Mucosa of descending colon (tissue), 3 donors: ENCODE measurements at regions not wholly inside any gene's neighbourhood (a gene's known extent, or its start where the extent isn't known, plus 50 kb on each side); places are given as distances from the start of the nearest gene placed in this dataset.

ENCODE experiments used
- ATAC-seq: fragments of 200-7000 bp; cut with Tn5 transposase; one replicate; pipeline ENCODE4 v1.9.1; 2020; ENCODE audit warnings: mild to moderate bottlenecking, moderate library complexity
- DNase-seq, 3 donors: peaks; one replicate each; pipeline ENCODE4 v3.0.0-alpha.2; 2020
- H3K36me3 ChIP-seq: fragments of 200-600 bp; one replicate; pipeline ENCODE4 v1.8.0; 2021; ENCODE audit warnings: low read depth, mild to moderate bottlenecking
- H3K4me1 ChIP-seq: fragments of 200-600 bp; one replicate; pipeline ENCODE4 v1.8.0; 2021; ENCODE audit warnings: low read depth, mild to moderate bottlenecking
- H3K4me3 ChIP-seq: fragments of 200-600 bp; one replicate; pipeline ENCODE4 v1.8.0; 2021; ENCODE audit warnings: mild to moderate bottlenecking
- H3K9me3 ChIP-seq: fragments of 200-600 bp; one replicate; pipeline ENCODE4 v1.8.0; 2021; ENCODE audit warnings: mild to moderate bottlenecking
- CTCF ChIP-seq: fragments of 200-600 bp; IDR thresholded peaks from one replicate; pipeline ENCODE4 v1.8.0; 2022; ENCODE audit warnings: antibody characterized with exemption, mild to moderate bottlenecking
- intact Hi-C, 2 donors: fragments of 100-400 bp; cut with DNase I in 1 of 2; cut with micrococcal nuclease in 1 of 2; formaldehyde crosslinking; loops; one replicate each; pipeline versions ENCODE4 v1.11.0 to v1.11.1; 2022; cut with DNase I, micrococcal nuclease
- donor health status: DM: no; HTN: no; CAD: no; lungs with moderate emphysema.
- donor health status: DM: no; HTN: no; CAD: no.
- donor health status: DM: no; HTN: yes; CAD: no.

DNA sequence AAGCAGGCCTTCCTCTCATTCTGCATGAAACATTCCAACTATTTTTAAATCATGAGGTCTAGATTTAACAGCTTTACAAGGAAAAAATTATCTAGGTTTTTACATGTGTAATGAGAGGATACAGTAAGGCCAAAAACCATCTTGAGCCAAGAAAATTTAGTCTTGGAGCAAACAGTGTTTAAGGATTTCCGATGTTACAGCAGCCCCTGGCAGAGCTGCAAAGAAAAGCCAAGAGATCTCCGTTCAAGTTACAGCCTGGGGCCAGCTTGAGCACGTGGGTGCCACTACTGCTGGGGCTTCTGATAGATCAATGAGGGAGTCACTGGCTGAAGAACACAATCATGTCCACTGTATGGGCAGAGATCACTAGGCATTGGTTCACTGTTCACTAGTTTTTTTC, 156.2 kb downstream of the EVX1 start:
- intact Hi-C loops = no loop called here

DNA sequence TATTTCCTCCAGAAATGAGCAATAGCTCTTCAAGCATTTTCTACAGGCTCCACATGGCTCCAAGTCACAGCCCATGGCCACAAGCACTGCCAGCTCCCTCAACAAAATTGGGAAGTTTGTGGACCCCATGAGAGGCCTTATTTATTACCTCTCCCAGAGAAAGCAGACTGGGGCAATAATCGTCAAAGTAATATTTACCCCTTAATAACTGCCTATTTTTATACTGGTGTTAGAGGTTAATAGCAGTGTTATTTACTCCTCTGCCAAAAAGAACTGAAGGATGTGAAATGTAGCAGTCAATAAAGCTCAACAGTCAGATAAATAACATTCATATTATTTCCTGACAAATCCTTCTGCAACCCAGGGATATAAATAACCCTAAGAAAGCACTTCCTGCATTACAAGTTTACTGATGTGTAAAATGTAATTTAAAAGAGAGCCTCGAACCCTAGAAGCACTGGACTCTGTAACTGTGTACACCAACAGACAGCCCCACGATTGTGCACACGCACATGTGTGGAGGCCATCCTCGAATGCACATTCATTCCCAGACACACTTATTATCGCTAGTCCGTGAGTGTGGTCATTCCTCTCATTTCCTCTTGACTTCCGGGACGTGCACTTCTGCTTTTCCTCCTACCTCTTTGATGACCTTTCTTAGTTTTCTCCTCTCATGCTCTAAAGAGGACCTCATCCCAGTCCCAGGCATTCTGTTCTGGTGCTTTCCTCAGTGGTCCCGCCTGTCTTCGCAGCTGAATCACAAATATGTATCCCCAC, 157.4 kb downstream of the EVX1 start:
- Histone ChIP-seq H3K4me3 (no peak overlapping the region), H3K36me3 (no peaks in the 10 kb centered on the region), H3K9me3 (no peaks in the 10 kb centered on the region), H3K4me1 (no peaks in the 10 kb centered on the region)
- TF ChIP-seq CTCF = no peak
- ATAC-seq (no peak), DNase-seq (no peak)
- intact Hi-C loops = no loop called here

More for the DNA sequence above, 156.2 kb downstream of the EVX1 start:
- Histone ChIP-seq H3K4me3 (no peak overlapping the region), H3K4me1 (no peaks in the 10 kb centered on the region), H3K9me3 (no peaks in the 10 kb centered on the region), H3K36me3 (no peaks in the 10 kb centered on the region)
- TF ChIP-seq CTCF = no peak
- ATAC-seq (no peak), DNase-seq (no peak)

DNA sequence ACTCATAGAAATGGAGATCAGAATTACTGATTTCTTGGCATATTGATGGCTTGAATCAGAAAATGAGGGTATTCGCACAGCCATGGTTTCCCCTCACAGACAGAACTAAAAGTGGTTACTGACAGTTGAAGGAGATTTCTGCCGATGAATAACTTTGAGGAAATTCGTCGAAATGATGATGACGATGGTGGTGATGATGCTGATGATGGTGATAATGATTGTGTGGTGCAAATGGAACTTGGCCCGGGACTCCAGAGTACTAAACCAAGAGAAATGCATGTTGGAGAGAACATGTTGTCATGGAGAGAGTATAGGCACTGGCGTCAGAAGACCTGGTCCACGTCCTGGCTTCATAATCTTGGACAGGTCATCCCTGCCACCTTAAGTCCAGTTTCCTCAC, 163.2 kb downstream of the EVX1 start:
- DNase-seq = no peak
- Histone ChIP-seq H3K36me3 (no peaks in the 10 kb centered on the region), H3K9me3 (no peaks in the 10 kb centered on the region), H3K4me3 (no peak overlapping the region), H3K4me1 (no peaks in the 10 kb centered on the region)
- no peak for ATAC-seq
- intact Hi-C loops = no loop called here
- no peak for TF ChIP-seq CTCF

GRCh38 chr7:27409311-27409710, 166.7 kb downstream of the EVX1 start:
- no peak for TF ChIP-seq CTCF
- H3K4me1 ChIP-seq = no peaks in the 10 kb centered on the region
- H3K36me3 ChIP-seq = no peaks in the 10 kb centered on the region
- intact Hi-C loops = no loop called here
- H3K9me3 ChIP-seq = no peaks in the 10 kb centered on the region
- H3K4me3 ChIP-seq = no peak overlapping the region
- ATAC-seq (no peak), DNase-seq (no peak)

GRCh38 chr7:27409776-27410175, 167.2 kb downstream of the EVX1 start:
- DNase-seq = no peak
- no peak overlapping the region for H3K4me3 ChIP-seq
- no peaks in the 10 kb centered on the region for H3K9me3 ChIP-seq
- no peaks in the 10 kb centered on the region for H3K4me1 ChIP-seq
- H3K36me3 ChIP-seq = no peaks in the 10 kb centered on the region
- peak; percentile 38 for ATAC-seq
- intact Hi-C loops = no loop called here
- no peak for TF ChIP-seq CTCF
